ENCODE measurements at regions not wholly inside any gene's neighbourhood (a gene's known extent, or its start where the extent isn't known, plus 50 kb on each side); places are given as distances from the start of the nearest gene placed in this dataset.

- no peak for TF ChIP-seq POLR2A (IDR thresholded peaks at IDR 0.05; ENCODE audit: low read length)
- TF ChIP-seq GATA1 (IDR thresholded peaks at IDR 0.05; ENCODE audit: low read depth, low read length) = no peak
Observed at GRCh38 chr4:34422472-34423175, 1821.7 kb downstream of the ARAP2 start.
